CD4-positive, alpha-beta T cell treated with Interleukin-15 for 1 hour (primary cell): ENCODE measurements at regions not wholly inside any gene's neighbourhood (a gene's known extent, or its start where the extent isn't known, plus 50 kb on each side); places are given as distances from the start of the nearest gene placed in this dataset.
"Not testable (repeated sequence)": the region's sequence is repeated elsewhere in the genome, so short reads cannot be mapped to it uniquely, and the experiment has no call there.

Experiments
- DNase-seq: peaks from one replicate; pipeline ENCODE4 v3.0.0-alpha.2; 2020

- no peak for DNase-seq
These were observed 241.5 kb downstream of the SATB2 start for GRCh38 chr2:199216253-199216652.

- DNase-seq: no peak
These were observed 250.7 kb downstream of the SATB2 start for GRCh38 chr2:199207011-199207410.

- DNase-seq: no peak
These were observed 251.2 kb downstream of the SATB2 start for GRCh38 chr2:199206536-199206935.

GRCh38 chr2:199202964-199203363, 254.8 kb downstream of the SATB2 start:
- DNase-seq: no peak

GRCh38 chr2:199201539-199201938, 256.2 kb downstream of the SATB2 start:
- DNase-seq: no peak

- no peak for DNase-seq
These were observed 257.9 kb downstream of the SATB2 start for GRCh38 chr2:199199797-199200196.

- DNase-seq: no peak
These were observed 260.3 kb downstream of the SATB2 start for GRCh38 chr2:199197448-199197847.

GRCh38 chr2:199196686-199197085, 261.1 kb downstream of the SATB2 start:
- DNase-seq: no peak

- no peak for DNase-seq
These were observed 261.7 kb downstream of the SATB2 start for GRCh38 chr2:199195927-199196502.

- DNase-seq: no peak
These were observed 266.3 kb downstream of the SATB2 start for GRCh38 chr2:199191461-199191860.

- no peak for DNase-seq
These were observed 268.5 kb downstream of the SATB2 start for GRCh38 chr2:199189229-199189628.

GRCh38 chr2:199186301-199186751, 271.4 kb downstream of the SATB2 start:
- no peak for DNase-seq

GRCh38 chr2:199185174-199185573, 272.6 kb downstream of the SATB2 start:
- DNase-seq: not testable (repeated sequence)

GRCh38 chr2:199163613-199164458, 293.9 kb downstream of the SATB2 start:
- DNase-seq: no peak

GRCh38 chr2:199160677-199161465, 296.9 kb downstream of the SATB2 start:
- DNase-seq: no peak

- DNase-seq: no peak
These were observed 297.7 kb downstream of the SATB2 start for GRCh38 chr2:199160081-199160480.

- no peak for DNase-seq
These were observed 309.5 kb downstream of the SATB2 start for GRCh38 chr2:199148076-199148845.

- no peak for DNase-seq
These were observed 310.5 kb downstream of the SATB2 start for GRCh38 chr2:199147216-199147615.

- DNase-seq: no peak
These were observed 313.2 kb downstream of the SATB2 start for GRCh38 chr2:199144546-199144945.

GRCh38 chr2:199144036-199144435, 313.7 kb downstream of the SATB2 start:
- no peak for DNase-seq

- no peak for DNase-seq
These were observed 321.1 kb downstream of the SATB2 start for GRCh38 chr2:199136681-199137080.

GRCh38 chr2:199136242-199136641, 321.5 kb downstream of the SATB2 start:
- no peak for DNase-seq

GRCh38 chr2:199131876-199132275, 325.9 kb downstream of the SATB2 start:
- DNase-seq: no peak
